ENCODE measurements at regions not wholly inside any gene's neighbourhood (a gene's known extent, or its start where the extent isn't known, plus 50 kb on each side); places are given as distances from the start of the nearest gene placed in this dataset.

- TF ChIP-seq CTCF (IDR thresholded peaks at IDR 0.05) (no peak), POLR2A (IDR thresholded peaks at IDR 0.05) (no peak), POLR2AphosphoS5 (IDR thresholded peaks at IDR 0.05) (no peak)
These were observed 1641.1 kb downstream of the FAM181B start for GRCh38 chr11:81092522-81092921.

Data from sigmoid colon (tissue), 4 donors.